GM21390 (cell line): ENCODE measurements at regions not wholly inside any gene's neighbourhood (a gene's known extent, or its start where the extent isn't known, plus 50 kb on each side); places are given as distances from the start of the nearest gene placed in this dataset.

Source experiments
- ATAC-seq: cut with Tn5 transposase; IDR thresholded peaks from one replicate; pipeline ENCODE4 v1.9.1; 2021; ENCODE audit not compliant: unreplicated experiment

DNA sequence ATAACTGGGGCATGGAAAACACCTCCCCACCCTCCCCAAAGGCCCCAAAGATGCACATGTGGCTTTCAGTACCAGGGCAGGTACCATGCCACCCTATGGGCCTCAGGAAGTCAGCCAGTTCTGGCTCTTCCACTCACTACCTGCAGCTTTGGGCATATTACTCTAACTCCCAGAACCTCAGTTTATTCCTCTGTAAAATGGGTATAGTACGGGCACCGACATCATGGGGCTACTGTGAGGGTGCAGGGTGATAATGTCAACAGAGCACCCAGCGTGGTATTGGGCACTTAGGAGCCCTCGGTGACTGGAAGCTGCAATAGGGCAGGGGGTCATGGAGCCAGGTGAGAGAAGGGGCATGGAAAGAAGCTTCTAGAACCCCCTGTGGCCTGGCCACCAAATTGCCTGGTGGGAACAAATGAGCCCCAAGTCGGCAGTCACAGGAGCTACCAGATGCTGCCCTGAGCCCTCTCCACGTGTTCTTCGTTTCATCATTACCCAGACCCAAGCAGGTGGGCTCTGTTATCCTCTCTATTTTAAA lies 512.1 kb downstream of the SHQ1 start:
- ATAC-seq, result no peak

DNA sequence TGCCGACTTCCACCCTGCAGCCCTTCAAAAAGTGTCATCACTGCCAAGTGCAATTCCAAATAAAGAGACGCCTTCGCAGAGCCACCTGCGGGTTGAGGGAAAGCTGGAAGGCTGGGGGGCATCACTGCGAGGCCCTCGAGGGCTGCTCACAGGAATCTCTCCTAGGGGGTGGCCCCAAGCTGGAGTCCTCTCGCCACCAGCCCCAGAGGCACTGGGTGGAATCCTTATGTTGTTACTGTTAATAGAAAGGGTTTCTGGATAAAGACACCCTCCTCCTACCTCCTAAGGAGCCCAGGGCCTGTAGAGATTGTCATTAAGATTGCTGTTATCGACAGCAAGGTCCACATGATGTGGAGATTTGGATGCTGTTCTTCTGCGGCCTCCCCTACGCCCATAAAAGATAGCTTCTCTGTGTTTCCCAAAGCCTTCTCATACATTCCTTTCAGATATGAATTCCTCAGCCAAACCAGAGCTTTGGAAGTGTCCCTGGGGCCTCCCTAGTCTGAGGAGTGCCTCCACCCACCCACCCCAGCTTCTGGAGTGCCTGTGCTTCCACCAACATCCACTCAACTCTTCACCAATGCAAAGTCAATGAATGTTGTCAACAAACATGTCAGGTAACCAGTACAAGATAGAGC lies 512.7 kb downstream of the SHQ1 start:
- no peak for ATAC-seq

DNA sequence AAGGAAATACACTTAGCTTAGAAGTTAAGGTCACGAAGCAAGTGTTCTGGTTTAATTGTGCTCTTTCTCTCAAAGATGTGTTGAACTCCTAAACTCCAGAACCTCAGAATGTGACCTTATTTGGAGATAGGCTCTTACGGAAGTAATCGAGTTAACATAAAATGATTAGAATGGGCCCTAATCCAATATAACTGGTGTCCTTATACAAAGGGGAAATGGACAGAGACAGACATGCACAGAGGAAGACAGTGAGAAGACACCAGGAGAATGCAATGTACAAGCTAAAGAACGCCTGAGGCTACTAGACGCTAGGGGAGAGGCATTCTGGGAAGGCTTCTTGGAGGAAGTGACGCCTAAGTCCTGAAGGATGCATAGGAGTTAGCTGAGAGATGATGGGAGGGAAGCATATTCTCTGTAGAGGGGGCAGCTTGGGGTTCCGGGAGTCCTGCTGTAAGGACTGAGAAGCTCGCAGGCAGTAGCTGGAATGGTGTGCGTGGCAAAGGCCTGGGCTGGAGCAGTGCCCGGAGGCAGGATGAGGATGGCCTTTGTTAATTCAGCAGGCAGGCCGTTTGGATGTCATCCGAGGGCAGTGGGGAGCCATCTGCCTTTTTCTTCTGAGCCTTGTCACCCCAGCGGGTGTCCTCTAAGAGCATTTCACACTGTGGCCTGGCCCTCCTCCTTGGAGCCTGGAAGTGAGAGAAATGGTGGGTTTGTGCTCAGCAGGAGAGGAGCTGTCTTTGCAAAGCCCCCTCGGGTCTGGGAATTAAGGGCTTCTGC lies 513.4 kb downstream of the SHQ1 start:
- ATAC-seq, result no peak

DNA sequence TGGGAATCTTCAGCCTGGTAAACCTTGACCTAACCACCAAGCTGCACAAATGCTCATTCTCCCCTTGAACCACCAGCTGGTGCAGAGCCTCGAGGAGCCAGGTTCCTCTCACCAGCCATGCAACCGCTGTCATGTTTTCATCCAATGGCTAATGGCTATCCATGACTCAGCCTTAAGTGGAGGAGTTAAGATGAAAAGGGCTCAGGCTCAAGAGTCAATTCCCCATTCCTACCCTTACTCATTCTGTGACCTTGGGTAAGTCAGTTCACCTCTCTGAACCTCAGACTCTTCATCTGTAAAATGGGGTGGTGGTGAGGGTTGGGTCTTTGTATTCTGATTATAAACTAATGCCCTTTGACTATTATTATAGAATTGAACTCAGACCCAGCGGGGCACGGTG lies 515.6 kb downstream of the SHQ1 start:
- no peak for ATAC-seq

DNA sequence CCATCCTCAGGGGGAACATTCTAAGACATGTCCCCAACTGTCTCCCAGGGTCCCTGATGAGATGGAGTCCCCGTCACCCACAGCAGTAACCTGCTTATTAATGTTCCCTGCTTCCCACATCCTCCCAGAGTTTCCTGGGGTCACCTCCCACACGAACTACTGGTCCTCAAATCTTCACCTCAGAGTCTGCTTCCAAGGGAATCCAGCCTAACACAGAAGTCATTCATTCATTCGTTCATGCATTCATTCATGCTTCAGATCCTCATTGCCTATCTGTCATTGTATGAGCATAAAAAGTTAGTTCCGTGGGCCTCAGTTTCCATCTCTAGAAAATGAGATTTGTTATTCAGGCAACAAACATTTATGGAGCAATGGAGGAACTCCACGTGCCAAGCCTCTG lies 516.2 kb downstream of the SHQ1 start:
- no peak for ATAC-seq

DNA sequence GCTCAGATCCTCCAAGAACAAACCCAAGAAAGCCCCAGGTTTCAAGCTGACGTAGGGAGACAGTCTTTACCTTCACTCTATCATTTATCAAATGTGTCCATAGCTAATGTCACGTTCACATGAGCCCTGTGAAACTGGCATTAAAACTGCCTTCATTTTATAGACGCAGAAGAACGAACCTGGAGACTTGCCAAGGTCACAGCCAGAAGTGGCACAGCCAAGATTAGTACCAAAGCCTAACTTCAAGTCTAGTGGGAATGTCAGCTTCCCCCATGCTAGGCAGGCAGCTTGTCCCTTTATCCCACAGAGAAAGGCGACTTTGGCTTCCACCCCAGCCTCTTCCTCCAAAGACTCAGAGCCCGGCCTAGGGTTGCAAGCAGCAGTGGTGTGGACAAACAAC lies 517.2 kb downstream of the SHQ1 start:
- no peak for ATAC-seq

DNA sequence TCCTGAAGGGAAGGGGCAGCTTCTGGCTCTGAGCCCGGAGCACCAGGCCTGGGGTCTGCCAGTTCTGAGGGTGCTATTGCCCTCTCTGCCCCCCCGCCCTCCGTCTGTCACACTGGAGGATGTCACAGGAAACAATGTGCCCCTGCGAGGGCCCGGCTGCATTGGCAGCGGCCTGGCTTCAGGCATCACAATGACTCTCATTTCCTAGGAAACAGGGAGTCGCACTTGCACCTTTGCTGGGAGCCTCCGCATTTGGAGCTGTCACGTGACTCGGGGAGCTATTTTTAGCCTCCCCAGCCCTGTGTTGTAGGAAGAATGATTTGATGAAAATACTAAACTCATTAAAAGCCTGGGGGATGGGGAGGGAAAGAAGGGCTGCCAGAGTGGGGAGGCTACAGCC lies 518.9 kb downstream of the SHQ1 start:
- ATAC-seq, result no peak

DNA sequence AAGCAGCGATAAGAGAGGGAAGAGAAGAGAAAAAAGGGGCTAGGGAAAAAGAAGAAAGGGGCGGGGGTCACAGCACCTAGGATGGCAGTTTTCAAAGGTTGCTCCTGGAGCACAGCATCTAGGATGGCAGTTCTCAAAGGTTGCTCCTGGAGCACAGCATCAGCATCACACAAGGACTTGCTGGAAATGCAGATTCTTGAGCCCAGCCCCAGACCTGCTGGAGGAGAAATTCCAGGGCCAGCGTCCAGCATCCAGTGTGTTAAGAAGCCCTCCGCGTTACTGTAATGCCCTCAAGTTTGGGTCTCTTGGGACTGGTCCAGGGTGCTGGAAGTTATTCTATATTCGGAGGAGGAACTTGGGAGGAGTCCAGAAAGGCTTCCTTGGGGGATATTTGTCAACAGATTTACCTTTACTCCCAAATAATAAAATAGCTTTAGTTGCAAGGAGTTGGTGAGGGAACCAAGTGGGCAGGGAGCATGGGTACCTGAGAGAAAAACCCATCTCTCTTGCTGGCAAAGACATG lies 519.4 kb downstream of the SHQ1 start:
- ATAC-seq, result no peak

DNA sequence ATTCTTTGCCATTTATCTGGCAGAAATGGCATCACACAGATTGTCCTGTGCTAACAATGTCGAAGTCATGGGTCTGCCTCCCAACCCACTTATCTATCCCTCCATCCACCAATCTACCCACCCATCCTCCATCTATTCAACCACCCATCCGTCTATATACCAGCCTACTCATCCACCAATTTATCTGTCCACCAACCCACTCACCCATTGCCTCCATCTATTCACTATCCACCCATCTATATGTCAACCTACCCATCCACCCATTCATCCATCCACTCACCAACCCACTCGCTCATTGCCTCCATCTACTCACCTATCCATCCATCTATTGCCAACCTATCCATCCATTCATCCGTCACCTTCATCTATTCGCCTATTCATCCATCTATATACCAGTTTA lies 521.2 kb downstream of the SHQ1 start:
- ATAC-seq, result no peak

DNA sequence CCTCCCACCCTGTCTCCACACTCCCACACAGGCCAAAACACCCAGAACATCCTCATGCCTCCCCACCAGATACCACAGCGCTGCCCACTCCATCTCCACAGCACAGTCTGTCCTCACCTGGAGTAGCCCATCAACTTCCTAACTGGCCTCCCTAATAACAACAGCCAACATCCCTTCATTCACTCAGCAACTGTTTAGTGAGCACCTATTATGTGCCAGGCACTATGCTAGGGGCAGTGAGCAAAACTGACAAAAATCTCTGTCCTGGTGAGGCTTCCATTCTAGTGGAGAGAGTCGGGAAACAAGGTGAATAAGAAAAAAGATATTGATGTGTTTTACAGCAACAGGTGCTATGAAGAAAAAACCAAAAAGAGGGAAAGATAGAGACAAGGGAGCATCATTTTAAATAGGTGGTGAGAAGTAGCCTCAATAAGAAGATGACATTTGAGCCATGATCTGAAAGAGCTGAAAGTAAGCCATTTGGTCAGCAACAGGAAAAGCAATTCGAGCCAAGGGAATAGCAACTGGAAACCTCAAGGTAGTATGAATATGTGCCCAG lies 523.9 kb downstream of the SHQ1 start:
- no peak for ATAC-seq

DNA sequence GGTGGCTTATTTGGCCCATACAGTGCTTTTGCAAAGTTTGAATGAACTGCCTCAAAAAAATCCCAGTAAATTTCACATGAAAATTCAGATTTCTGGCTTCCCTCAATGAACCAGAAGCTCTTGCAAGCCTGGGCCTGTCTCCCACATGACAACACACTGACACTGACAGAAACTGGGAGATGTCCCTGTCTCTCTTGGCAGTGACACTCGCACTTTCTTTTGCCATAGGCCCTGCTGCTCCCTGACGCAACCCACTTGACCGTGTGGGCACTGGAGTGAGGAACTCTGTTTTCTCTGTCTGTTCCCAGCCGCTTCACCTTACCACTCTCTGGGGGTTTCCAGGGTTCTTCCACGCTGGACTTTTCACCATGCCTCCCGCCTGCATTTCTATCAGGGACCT lies 524.5 kb downstream of the SHQ1 start:
- ATAC-seq, result no peak

DNA sequence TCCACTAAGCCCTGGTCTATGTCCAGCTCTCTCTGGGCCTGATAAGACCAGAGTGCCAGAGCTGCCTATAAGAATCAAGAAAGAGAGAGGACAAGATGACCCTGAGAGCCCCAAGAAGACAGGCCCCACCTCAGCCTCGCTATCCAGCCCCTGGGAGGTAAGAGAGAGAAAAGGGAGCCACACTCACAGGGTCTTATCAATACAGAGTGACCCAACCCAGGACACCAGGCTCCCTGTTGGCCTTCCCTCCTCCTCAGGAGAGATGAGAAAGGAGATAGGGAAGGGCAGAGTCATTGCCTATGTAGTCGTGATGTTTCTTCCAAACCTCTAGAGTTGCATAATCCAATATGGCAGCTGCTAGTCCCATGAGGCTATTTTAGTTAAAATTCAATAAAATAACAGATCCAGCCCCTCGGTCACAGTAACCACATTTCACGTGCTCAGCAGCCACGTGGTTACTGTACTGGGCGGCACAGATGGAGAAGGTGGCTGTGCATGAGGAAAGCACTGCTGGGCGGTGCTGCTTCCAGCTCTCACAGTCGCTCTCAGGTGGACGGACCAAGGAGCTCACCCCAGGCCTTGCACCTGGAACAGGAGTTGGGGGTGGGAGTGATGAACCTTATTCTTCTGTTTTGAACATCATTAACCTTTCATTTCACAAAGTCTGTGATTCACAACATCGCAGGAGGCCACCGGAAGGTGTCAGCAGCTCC lies 525.8 kb downstream of the SHQ1 start:
- no peak for ATAC-seq

DNA sequence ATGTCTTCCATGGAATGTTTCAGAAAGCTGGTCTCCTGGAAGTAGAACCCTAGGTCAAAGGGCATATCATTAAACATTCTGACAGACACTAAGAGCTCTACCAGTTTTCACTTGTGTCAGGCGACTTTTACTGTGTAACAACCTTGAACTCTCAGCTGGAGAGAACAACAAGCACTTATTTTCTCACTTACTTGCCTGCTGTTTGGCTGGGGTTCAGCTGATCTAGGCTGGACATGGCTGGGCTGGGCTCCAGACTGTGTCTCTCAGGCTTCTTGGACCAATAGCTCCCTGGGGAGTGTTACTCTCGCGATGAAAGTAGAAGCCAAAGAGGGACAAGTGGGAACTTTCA lies 527.3 kb downstream of the SHQ1 start:
- no peak for ATAC-seq

DNA sequence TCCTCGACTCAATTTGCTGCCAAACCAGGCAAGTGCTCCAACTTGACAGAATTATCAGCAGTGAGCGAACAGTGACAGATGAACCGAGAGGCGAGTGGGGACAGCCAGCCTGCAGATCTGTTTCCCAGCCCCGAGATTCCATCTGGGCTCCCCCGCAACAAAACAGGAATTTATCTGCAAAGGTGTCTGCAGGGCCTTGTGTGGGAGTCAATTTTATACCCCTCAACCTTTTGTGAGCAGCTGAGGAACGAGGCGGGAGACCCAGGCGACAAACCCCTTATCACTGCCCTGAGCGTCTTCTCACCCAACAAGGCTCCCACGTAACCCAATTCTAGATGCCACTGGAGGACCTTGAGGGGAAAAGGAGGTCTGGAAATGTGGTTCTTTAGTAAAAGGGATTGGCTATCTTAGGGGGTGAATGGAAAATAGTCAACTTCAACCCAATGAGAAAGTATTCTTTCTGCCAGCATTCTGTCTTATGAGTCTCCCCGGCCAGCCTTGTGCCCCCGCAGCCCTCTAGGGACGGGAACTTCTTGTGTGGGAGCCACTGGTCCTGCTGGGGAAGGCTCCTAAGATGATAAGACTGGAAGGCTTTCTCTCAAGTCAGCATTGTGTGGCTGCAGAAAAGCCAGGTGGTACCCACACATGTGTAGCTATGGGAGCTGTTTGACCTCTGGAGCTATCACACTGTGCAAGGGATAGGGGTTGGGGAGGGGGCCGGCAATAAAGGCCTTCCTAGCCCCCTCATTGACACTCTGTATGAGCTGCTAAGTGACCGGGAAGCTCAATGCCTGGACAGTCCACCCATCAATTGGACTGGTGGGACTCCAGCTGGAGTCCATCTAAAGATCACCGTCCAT lies 527.9 kb downstream of the SHQ1 start:
- ATAC-seq, result no peak

DNA sequence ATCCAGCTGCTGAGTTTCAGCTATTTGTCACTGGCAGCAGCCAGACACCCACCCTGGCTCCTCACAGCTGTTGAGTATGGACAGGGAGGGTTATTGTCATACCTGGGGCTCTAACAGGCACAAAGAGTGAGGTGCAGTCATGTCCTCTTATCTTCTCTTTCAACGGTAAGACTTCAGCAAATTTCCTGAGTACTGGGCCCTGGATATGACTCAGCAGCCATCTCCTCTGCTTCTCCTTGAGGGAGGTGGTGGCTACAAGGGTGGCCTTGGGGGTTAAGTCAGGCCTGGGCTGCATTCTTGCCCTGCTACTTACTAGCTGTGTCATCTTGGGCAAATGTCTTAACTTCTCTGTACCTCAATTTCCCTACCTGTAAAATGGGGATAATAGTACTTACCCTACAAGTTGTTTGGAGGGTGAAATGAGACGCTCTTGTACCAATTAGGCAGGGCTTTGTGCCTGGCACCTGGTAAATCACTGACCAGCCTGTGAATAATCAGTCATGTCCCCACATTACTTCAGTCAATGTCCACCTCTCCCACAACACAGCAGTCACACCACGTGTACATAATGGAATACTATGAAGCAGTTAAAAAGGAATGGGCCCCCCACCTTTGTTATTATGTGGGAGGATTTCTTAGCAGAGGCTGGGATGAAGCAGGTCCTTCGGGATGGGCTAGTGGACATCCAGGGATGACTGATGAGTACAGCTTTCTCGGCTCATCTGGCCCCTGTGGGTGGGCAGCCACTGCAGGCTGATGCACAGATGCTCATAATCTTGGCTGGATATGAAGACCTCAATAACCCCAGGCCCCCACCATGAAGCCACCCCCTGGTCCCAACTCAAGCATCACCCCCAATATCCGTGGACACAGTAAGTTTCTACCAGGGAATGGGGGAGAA lies 528.8 kb downstream of the SHQ1 start:
- no peak for ATAC-seq

DNA sequence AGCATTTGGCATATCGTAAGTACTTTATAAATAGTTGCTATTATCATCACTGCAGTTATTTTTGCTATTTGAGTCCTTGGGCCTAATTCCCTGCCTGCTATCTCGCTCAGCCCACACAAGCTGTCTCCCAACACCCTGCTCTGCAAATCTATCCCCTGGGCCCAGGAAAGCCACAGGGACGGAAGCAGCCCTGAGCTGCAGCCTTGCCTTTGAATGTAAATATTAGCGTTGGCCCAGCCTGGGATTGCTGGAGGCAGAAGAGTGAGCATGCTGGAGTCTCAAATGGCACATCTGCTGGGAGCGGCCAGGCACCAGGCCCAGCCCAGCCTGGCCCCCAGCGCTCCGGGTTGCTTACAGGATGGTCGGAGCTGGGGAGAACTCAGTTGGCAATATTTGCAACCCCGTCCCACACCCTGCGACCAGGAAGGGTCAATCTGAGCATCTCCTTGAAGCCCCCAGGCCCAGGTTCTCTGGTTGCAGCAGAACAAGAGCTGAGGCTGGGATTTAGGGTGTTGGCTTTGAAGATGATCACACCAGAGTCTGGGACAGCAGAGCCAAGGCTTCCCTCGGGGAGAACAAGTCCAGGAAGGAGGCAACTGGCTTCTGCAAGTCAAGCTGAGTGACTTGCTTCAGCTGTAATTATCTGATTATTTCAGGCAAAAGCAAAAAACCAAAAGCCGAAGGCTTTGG lies 529.6 kb downstream of the SHQ1 start:
- ATAC-seq, result no peak

DNA sequence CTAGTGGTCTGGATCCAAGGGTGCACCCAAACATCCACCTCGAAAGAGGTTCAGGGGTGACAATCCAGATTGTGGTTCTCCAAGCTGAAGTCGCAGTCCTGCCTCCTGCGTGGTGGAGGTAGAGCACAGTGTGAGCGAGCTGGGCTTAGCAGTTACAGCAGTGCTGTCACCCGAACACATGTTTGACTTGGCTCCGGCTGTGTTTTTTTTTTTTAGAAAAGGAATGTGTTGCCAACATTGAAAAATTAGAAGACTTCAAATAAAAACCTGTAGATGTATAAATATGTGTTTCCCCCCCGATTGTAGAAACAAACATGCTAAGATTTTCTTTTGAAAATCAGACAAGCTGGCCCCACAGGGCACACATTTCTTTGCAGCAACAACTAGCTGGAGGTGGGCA lies 530.8 kb downstream of the SHQ1 start:
- no peak for ATAC-seq

DNA sequence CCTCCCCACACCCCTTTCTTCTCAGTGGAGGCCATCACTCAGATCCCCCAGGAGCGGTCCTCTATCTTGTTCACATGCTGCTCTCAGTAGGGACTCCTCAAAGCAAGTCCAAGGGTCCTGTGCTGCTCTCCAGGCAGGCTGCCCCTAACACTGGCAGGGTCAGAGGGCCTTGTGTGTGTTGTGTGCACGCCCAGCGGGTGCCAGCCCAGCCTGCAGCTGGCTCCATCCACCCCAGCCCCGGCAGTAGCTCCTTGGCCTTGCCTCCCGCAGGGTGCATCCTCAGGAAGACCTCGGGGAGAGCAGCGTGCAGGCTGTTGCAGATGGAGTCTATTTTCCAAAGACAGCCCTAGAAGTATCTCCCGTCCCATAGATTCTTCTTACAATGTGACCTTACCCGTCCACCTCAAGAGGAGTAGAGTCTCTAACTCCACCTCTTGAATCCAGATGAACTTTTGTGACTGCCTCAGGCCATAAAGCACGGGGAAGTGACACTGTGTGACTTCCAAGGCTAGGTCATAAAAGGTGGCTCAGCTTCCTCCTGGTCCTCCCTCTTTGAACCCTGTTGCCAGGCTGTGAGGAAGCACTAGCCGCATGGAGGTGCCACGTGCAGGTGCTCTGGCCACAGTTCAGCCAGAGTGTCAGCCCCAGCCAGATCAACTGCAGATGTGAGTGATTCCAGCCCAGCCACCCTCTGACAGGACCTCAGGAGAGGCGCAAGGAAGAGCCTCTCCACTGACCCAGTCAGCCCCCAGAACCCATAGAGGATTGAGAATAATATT lies 531.6 kb downstream of the SHQ1 start:
- no peak for ATAC-seq
